SK-N-SH treated with all-trans-retinoic acid at 6 μM for 48 hours (cell line): ENCODE measurements at regions not wholly inside any gene's neighbourhood (a gene's known extent, or its start where the extent isn't known, plus 50 kb on each side); places are given as distances from the start of the nearest gene placed in this dataset.

Experiments
- ATAC-seq: fragments of 200-7000 bp; cut with Tn5 transposase; 3 replicates; pipeline ENCODE4 v1.9.1; 2020; ENCODE audit warnings: mild to moderate bottlenecking, moderate library complexity
- ARNTL ChIP-seq: fragments of 450-650 bp; formaldehyde crosslinking; IDR thresholded peaks from 2 replicates; pipeline ENCODE4 v1.5.0; 2020; ENCODE audit warnings: low read depth, mild to moderate bottlenecking, moderate library complexity, borderline replicate concordance
- BACH2 ChIP-seq: fragments of 250-450 bp; sonication (Bioruptor Pico); IDR thresholded peaks from 2 replicates; pipeline ENCODE4 v1.9.0; 2021; ENCODE audit warnings: mild to moderate bottlenecking, borderline replicate concordance
- CREB5 ChIP-seq: fragments of 250-450 bp; sonication (Bioruptor Pico); IDR thresholded peaks from 2 replicates; pipeline ENCODE4 v1.5.1; 2020; ENCODE audit warnings: low read depth, mild to moderate bottlenecking, moderate library complexity
- CSDC2 ChIP-seq: fragments of 250-450 bp; sonication (Bioruptor Pico); IDR thresholded peaks from 2 replicates; pipeline ENCODE4 v1.5.0; 2020; ENCODE audit warnings: mild to moderate bottlenecking, moderate library complexity
- CSRNP3 ChIP-seq: fragments of 250-450 bp; sonication (Bioruptor Pico); IDR thresholded peaks from 2 replicates; pipeline ENCODE4 v1.5.1; 2021; ENCODE audit warnings: mild to moderate bottlenecking, moderate library complexity
- ESRRG ChIP-seq: fragments of 250-450 bp; sonication (Bioruptor Pico); IDR thresholded peaks from 2 replicates; pipeline ENCODE4 v1.6.1; 2021; ENCODE audit warnings: mild to moderate bottlenecking
- ISL1 ChIP-seq: fragments of 250-450 bp; sonication (Bioruptor Pico); IDR thresholded peaks from 2 replicates; pipeline ENCODE4 v2.1.2; 2022; ENCODE audit warnings: mild to moderate bottlenecking, moderate library complexity
- OSR1 ChIP-seq: fragments of 250-450 bp; sonication (Bioruptor Pico); IDR thresholded peaks from 2 replicates; pipeline ENCODE4 v1.8.0; 2022; ENCODE audit warnings: moderate library complexity, mild to moderate bottlenecking, inconsistent platforms
- PATZ1 ChIP-seq: fragments of 250-450 bp; sonication (Bioruptor Pico); IDR thresholded peaks from 2 replicates; pipeline ENCODE4 v1.8.0; 2020; ENCODE audit warnings: mild to moderate bottlenecking, moderate library complexity, borderline replicate concordance
- PPARA ChIP-seq: fragments of 250-450 bp; sonication (Bioruptor Pico); IDR thresholded peaks from 2 replicates; pipeline ENCODE4 v1.5.0; 2020; ENCODE audit warnings: mild to moderate bottlenecking, borderline replicate concordance
- RARB ChIP-seq: fragments of 250-450 bp; sonication (Bioruptor Pico); IDR thresholded peaks from 2 replicates; pipeline ENCODE4 v1.8.0; 2021; ENCODE audit warnings: mild to moderate bottlenecking, moderate library complexity
- SNAI2 ChIP-seq: fragments of 250-450 bp; sonication (Bioruptor Pico); IDR thresholded peaks from 2 replicates; pipeline ENCODE4 v1.5.0; 2020; ENCODE audit warnings: mild to moderate bottlenecking, moderate library complexity
- TCF4 ChIP-seq: fragments of 250-450 bp; sonication (Bioruptor Pico); IDR thresholded peaks from 2 replicates; pipeline ENCODE4 v1.8.0; 2021; ENCODE audit warnings: mild to moderate bottlenecking, moderate library complexity, borderline replicate concordance
- TOX ChIP-seq: fragments of 250-450 bp; sonication (Bioruptor Pico); IDR thresholded peaks from 2 replicates; pipeline ENCODE4 v1.8.0; 2021; ENCODE audit warnings: mild to moderate bottlenecking, moderate library complexity, borderline replicate concordance
- TSHZ2 ChIP-seq: fragments of 250-450 bp; sonication (Bioruptor Pico); IDR thresholded peaks from 2 replicates; pipeline ENCODE4 v1.5.0; 2020; ENCODE audit warnings: mild to moderate bottlenecking, moderate library complexity
- ZC3H10 ChIP-seq: fragments of 250-450 bp; sonication (Bioruptor Pico); IDR thresholded peaks from 2 replicates; pipeline ENCODE4 v1.5.1; 2021; ENCODE audit warnings: mild to moderate bottlenecking, moderate library complexity
- ZFP3 ChIP-seq: fragments of 250-450 bp; sonication (Bioruptor Pico); IDR thresholded peaks from 2 replicates; pipeline ENCODE4 v1.5.0; 2020; ENCODE audit warnings: mild to moderate bottlenecking, moderate library complexity
- ZFP30 ChIP-seq: fragments of 450-650 bp; formaldehyde crosslinking; IDR thresholded peaks from 2 replicates; pipeline ENCODE4 v1.5.0; 2022; ENCODE audit warnings: mild to moderate bottlenecking, moderate library complexity
- ZNF565 ChIP-seq: fragments of 450-650 bp; formaldehyde crosslinking; conservative IDR thresholded peaks from 2 replicates; pipeline ENCODE4 v1.5.0; 2020; ENCODE audit warnings: low read depth, mild to moderate bottlenecking, moderate library complexity
- ZNF70 ChIP-seq: fragments of 450-650 bp; formaldehyde crosslinking; IDR thresholded peaks from 2 replicates; pipeline ENCODE4 v1.5.0; 2020; ENCODE audit warnings: mild to moderate bottlenecking, moderate library complexity
- ZNF8 ChIP-seq: fragments of 450-650 bp; formaldehyde crosslinking; IDR thresholded peaks from 2 replicates; pipeline ENCODE4 v1.5.0; 2020; ENCODE audit warnings: mild to moderate bottlenecking, moderate library complexity

GRCh38 chr2:62404913-62405312 is 101.1 kb downstream of the TMEM17 start:
- no peak for TF ChIP-seq ZFP3 (CRISPR knock-in tag)
- TF ChIP-seq ISL1: no peak
- no peak for TF ChIP-seq ZNF70 (CRISPR knock-in tag)
- TF ChIP-seq TCF4 (CRISPR knock-in tag): no peak
- TF ChIP-seq ESRRG (CRISPR knock-in tag): no peak
- no peak for TF ChIP-seq PATZ1
- no peak for TF ChIP-seq CSRNP3 (CRISPR knock-in tag)
- TF ChIP-seq CREB5 (CRISPR knock-in tag): no peak
- TF ChIP-seq ZC3H10 (CRISPR knock-in tag): no peak
- TF ChIP-seq PPARA (CRISPR knock-in tag): no peak
- TF ChIP-seq ZNF8 (CRISPR knock-in tag): no peak
- TF ChIP-seq ARNTL (CRISPR knock-in tag): no peak
- TF ChIP-seq BACH2 (CRISPR knock-in tag): no peak
- no peak for TF ChIP-seq ZFP30 (CRISPR knock-in tag)
- no peak for TF ChIP-seq TOX
- no peak for TF ChIP-seq ZNF565 (CRISPR knock-in tag)
- TF ChIP-seq TSHZ2 (CRISPR knock-in tag): no peak
- no peak for TF ChIP-seq RARB (CRISPR knock-in tag)
- no peak for TF ChIP-seq SNAI2 (CRISPR knock-in tag)
- ATAC-seq: no peak

GRCh38 chr2:62402156-62402555 is 103.8 kb downstream of the TMEM17 start:
- ATAC-seq: no peak
- TF ChIP-seq TSHZ2 (CRISPR knock-in tag) (no peak), RARB (CRISPR knock-in tag) (no peak), ZFP30 (CRISPR knock-in tag) (no peak), OSR1 (CRISPR knock-in tag) (no peak), ZNF70 (CRISPR knock-in tag) (no peak), ESRRG (CRISPR knock-in tag) (no peak), ZNF565 (CRISPR knock-in tag) (no peak), ISL1 (no peak), CSDC2 (no peak)

GRCh38 chr2:62398356-62398755 is 107.6 kb downstream of the TMEM17 start:
- ATAC-seq: no peak
- TF ChIP-seq SNAI2 (CRISPR knock-in tag) (no peak), PATZ1 (no peak), CSRNP3 (CRISPR knock-in tag) (no peak), ZNF8 (CRISPR knock-in tag) (no peak), CSDC2 (no peak)
